Aorta (tissue), 5 donors: ENCODE measurements at regions not wholly inside any gene's neighbourhood (a gene's known extent, or its start where the extent isn't known, plus 50 kb on each side); places are given as distances from the start of the nearest gene placed in this dataset.

Source experiments
- ATAC-seq: fragments of 200-7000 bp; cut with Tn5 transposase; one replicate; pipeline ENCODE4 v1.9.1; 2022; ENCODE audit warnings: moderate library complexity; ENCODE audit not compliant: low FRiP score
- DNase-seq, 2 donors: peaks; one replicate each; pipeline ENCODE4 v3.0.0-alpha.2; 2020
- H3K27ac ChIP-seq, 2 donors: one replicate each; pipeline ENCODE4 v1.5.1; 2013; ENCODE audit warnings: low read length in 2 of 2, mild to moderate bottlenecking in 2 of 2, moderate library complexity in 2 of 2, control low read depth in 1 of 2, inconsistent platforms in 1 of 2, low read depth in 1 of 2
- H3K27me3 ChIP-seq, 2 donors: one replicate each; pipeline ENCODE4 v1.6.1; 2013; ENCODE audit warnings: control low read depth in 1 of 2, low read length in 1 of 2, mild to moderate bottlenecking in 1 of 2, moderate library complexity in 1 of 2; ENCODE audit not compliant: insufficient read depth in 2 of 2, control insufficient read depth in 1 of 2
- H3K36me3 ChIP-seq, 2 donors: one replicate each; pipeline ENCODE4 v1.6.1; 2013; ENCODE audit warnings: control low read depth in 1 of 2, low read length in 1 of 2, mild to moderate bottlenecking in 1 of 2; ENCODE audit not compliant: insufficient read depth in 2 of 2, control insufficient read depth in 1 of 2
- H3K4me1 ChIP-seq, 2 donors: one replicate each; pipeline ENCODE4 v1.6.1; 2013; ENCODE audit warnings: low read length in 2 of 2, control low read depth in 1 of 2, mild to moderate bottlenecking in 1 of 2, moderate library complexity in 1 of 2; ENCODE audit not compliant: insufficient read depth in 2 of 2, control insufficient read depth in 1 of 2
- H3K4me3 ChIP-seq, 2 donors: one replicate each; pipeline ENCODE4 v1.5.1; 2013; ENCODE audit warnings: low read length in 2 of 2, control low read depth in 1 of 2, mild to moderate bottlenecking in 1 of 2
- H3K9me3 ChIP-seq: one replicate; pipeline ENCODE4 v1.6.1; 2013; ENCODE audit warnings: mild to moderate bottlenecking, low read length; ENCODE audit not compliant: control insufficient read depth
- WGBS, 2 donors: extraction: QIAGEN DNeasy Blood & Tissue Kit; methylation state at CpG; one replicate each; pipeline ENCODE4 v1.1.7; 2013; 5-methylcytosine and 5-hydroxymethylcytosine counted together
- intact Hi-C, 2 donors: fragments of 100-400 bp; cut with DNase I; formaldehyde crosslinking; loops; one replicate each; pipeline versions ENCODE4 v1.14.2 to v1.15.0; 2022
- donor health status: healthy with polysubstance abuse.
- donor health status: Bipolar disorder and iron deficiency.
- donor health status: DM: no; HTN: no; CAD: no.
- donor health status: DM: no; HTN: no; CAD: no.
- donor health status: DM: yes; HTN: yes; CAD: no.

DNA sequence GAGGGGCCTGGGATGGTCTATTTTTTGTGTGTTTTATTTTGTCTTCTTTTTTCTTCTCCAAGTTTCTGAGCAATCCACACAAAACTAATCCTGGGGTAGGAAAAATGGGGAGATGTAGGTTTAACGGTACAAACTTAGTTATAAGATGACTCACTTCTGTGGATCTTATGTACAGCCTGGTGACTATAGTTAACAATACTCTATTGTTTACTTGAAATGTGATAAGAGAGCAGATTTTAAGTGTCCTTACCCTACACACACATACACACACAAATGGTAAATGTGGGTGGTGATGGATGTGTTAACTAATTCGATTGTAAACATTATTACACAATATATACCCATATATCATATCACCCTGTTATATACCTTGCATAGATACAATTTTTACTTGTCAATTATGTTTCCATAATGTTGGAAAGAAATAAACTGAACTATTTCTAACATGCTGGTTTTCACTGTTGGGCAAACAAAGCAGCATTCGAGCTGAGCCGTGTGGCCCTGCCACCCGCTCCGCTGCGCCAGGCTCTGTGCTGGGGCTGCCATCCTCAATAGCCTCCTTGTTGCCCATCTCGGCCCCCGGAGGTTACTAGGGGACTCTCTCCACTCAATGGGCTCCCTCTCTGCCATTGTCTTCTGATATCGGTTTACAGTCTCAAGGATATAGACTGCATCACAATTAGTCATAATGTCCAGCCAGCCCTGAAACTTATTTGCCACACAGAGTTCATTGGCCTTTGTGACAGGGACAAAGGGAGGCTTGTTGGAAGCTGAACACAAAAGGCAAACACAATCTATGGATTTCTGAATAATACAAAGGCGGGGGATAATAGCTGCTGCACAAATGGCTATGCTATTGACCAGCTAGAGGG, 380.3 kb upstream of the MAF start:
- Histone ChIP-seq H3K27me3 (no peaks in the 10 kb centered on the region), H3K4me1 (no peaks in the 10 kb centered on the region), H3K4me3 (no peak overlapping the region), H3K36me3 (no peaks in the 10 kb centered on the region), H3K27ac (no peak overlapping the region), H3K9me3 (no peaks in the 10 kb centered on the region)
- intact Hi-C loops: no loop called here
- 91 to 92% methylated on average over 11 of the region's 11 CpGs for WGBS, 2 donors
- DNase-seq: no peak
- ATAC-seq: no peak

- Histone ChIP-seq H3K4me3 (no peak overlapping the region), H3K27ac (no peak overlapping the region), H3K27me3 (no peaks in the 10 kb centered on the region), H3K9me3 (no peaks in the 10 kb centered on the region), H3K4me1 (no peaks in the 10 kb centered on the region), H3K36me3 (no peaks in the 10 kb centered on the region)
- ATAC-seq: no peak
- DNase-seq: no peak
- 91 to 94% methylated on average over 9 of the region's 9 CpGs for WGBS, 2 donors
- intact Hi-C loops: no loop called here
These were observed 377.7 kb upstream of the MAF start for GRCh38 chr16:79977940-79978836.

DNA sequence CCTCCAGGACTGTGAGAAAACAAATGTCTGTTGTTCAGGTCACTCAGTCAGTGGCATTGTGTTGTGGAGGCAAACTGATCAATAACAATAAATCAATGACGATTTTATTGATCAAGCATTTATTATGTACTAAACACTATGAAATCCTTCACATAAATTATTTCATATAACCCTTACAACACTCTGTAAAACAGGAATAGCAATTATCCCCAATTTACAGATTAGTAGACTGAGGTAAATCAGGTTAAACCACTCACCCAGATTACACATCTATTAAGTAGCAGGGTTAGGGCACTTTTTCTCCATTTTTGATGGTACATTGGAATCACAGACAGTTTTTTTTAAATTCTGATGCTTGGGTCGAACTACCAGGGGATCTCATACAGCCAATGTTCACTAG, 372.8 kb upstream of the MAF start:
- ATAC-seq: no peak
- H3K27ac ChIP-seq: no peak overlapping the region
- H3K36me3 ChIP-seq: no peaks in the 10 kb centered on the region
- intact Hi-C loops: no loop called here
- no peaks in the 10 kb centered on the region for H3K27me3 ChIP-seq
- DNase-seq: no peak
- 48 to 64% methylated on average over 2 of the region's 2 CpGs for WGBS, 2 donors
- no peaks in the 10 kb centered on the region for H3K4me1 ChIP-seq
- no peaks in the 10 kb centered on the region for H3K9me3 ChIP-seq
- H3K4me3 ChIP-seq: no peak overlapping the region

DNA sequence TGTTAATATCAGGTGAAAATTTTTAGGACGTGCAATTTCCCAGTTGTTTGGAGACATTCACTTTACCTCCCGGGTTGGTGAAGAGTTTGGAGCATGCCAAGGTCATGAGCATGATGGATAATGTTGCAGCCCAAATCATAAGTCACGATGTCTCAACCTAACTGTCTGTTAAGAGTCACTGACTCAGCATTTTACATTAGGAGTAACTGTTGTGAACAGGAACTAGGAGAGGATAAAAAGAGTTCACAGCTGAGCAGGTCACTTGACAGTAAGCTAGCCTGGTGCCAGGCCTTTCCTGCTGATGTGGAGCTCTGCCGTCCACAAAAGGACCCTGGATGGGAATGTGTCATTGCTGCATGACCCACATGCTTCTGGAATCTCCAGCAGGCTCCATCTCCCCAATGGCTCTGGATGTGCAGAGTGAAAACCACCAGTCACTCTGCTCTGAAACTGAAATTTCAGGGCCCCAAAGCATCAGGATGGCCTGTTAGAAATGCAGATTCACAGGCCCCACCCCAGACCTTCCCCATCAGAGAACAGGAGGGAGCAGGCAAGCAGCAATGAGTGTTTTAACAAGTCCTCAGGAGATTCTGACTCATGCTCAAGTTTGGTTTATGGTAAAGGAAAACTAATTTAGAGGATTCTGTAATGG, 371.6 kb upstream of the MAF start:
- H3K27ac ChIP-seq: no peak overlapping the region
- H3K27me3 ChIP-seq: no peaks in the 10 kb centered on the region
- intact Hi-C loops: no loop called here
- H3K9me3 ChIP-seq: no peaks in the 10 kb centered on the region
- no peaks in the 10 kb centered on the region for H3K36me3 ChIP-seq
- H3K4me3 ChIP-seq: no peak overlapping the region
- H3K4me1 ChIP-seq: no peaks in the 10 kb centered on the region
- WGBS, 2 donors: 75 to 79% methylated on average over 4 of the region's 4 CpGs
- ATAC-seq (no peak), DNase-seq (no peak)

GRCh38 chr16:79971237-79971572, 370.7 kb upstream of the MAF start:
- intact Hi-C loops: no loop called here
- no peaks in the 10 kb centered on the region for H3K27me3 ChIP-seq
- H3K27ac ChIP-seq: no peak overlapping the region

GRCh38 chr16:79970551-79971236, 370.2 kb upstream of the MAF start:
- no peaks in the 10 kb centered on the region for H3K27me3 ChIP-seq
- no peaks in the 10 kb centered on the region for H3K36me3 ChIP-seq
- intact Hi-C loops: no loop called here
- no peaks in the 10 kb centered on the region for H3K4me1 ChIP-seq
- 73 to 79% methylated on average over 10 of the region's 10 CpGs for WGBS, 2 donors
- no peak overlapping the region for H3K4me3 ChIP-seq
- peak; percentile 75 for ATAC-seq
- peaks cover 2% of the 10 kb centered on the region for H3K9me3 ChIP-seq
- no peak overlapping the region for H3K27ac ChIP-seq
- peak in 1 of 2 donors; percentile 45 for DNase-seq

More at GRCh38 chr16:79971237-79971572, 370.7 kb upstream of the MAF start:
- ATAC-seq (no peak), DNase-seq (no peak)
- no peaks in the 10 kb centered on the region for H3K36me3 ChIP-seq
- H3K4me3 ChIP-seq: no peak overlapping the region
- H3K9me3 ChIP-seq: peaks cover 2% of the 10 kb centered on the region
- H3K4me1 ChIP-seq: no peaks in the 10 kb centered on the region

- intact Hi-C loops: no loop called here
- Histone ChIP-seq H3K9me3 (peaks cover 2% of the 10 kb centered on the region), H3K4me1 (no peaks in the 10 kb centered on the region), H3K36me3 (no peaks in the 10 kb centered on the region), H3K27ac (no peak overlapping the region), H3K27me3 (no peaks in the 10 kb centered on the region), H3K4me3 (no peak overlapping the region)
- peak; percentile 11 for ATAC-seq
- DNase-seq: no peak
- 83 to 91% methylated on average over 3 of the region's 3 CpGs for WGBS, 2 donors
These were observed 369.6 kb upstream of the MAF start for GRCh38 chr16:79970087-79970486.

DNA sequence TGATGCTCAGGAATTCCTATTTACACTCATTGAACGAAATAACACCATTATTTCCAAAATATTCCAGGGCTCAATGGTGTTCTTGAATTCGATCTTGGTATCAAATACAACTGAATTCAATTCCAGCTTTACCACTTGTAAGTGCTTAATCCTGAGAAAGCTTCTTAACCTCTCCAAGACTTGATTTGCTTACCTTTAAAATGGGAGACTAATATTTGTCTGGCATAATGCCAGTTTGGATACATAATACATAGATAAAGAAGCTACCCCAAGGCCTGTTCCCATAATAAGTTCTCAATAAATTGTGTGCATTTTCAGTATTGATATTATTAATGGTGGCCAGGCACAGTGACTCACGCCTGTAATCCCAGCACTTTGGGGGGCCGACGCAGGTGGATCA, 368.9 kb upstream of the MAF start:
- no peak overlapping the region for H3K4me3 ChIP-seq
- no peak for ATAC-seq
- H3K27ac ChIP-seq: no peak overlapping the region
- no peaks in the 10 kb centered on the region for H3K36me3 ChIP-seq
- H3K27me3 ChIP-seq: no peaks in the 10 kb centered on the region
- H3K4me1 ChIP-seq: no peaks in the 10 kb centered on the region
- intact Hi-C loops: no loop called here
- DNase-seq: no peak
- WGBS, 2 donors: 97% methylated on average over 5 of the region's 5 CpGs
- peaks cover 2% of the 10 kb centered on the region for H3K9me3 ChIP-seq
